ENCODE measurements at regions not wholly inside any gene's neighbourhood (a gene's known extent, or its start where the extent isn't known, plus 50 kb on each side); places are given as distances from the start of the nearest gene placed in this dataset.

DNA sequence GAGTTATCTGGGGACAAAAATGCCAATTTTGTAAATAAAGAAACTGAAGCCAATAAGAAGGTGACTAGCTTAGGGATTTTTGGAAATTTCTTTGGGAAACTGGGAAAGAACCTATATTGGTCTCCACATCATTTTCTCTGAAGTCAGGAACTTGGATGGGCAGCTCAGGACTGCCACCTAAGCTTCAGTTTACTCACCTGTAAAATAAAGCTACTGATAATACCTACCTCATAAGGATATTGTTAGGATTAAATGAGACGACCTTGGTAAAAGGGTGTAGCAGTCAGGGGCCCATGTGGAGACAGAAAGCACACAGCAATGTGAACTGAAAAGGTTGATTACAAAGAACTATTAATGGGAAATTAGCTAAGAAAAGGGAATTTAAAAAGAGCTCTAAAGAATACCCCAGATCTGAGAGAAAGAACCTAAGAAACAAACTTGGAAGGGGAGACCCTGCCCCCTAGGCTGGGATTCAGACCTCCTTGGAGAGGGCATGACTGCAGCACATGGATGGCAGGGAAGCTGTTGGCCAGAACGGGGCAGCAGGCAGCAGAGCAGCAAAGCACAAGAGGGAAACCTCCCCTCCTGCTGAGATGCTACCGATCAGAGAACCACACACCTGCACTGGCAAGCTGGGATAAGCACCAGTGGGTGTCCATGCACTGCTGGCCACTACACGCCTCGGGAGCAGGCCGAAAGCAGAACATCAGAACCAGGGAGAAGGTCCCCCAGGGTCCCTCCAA lies 83.7 kb upstream of the THBS1 start:
- Histone ChIP-seq H3K36me3 (ENCODE audit: control insufficient read depth, insufficient read depth, low read length) (no peaks in the 10 kb centered on the region), H3K27me3 (ENCODE audit: control insufficient read depth, insufficient read depth, low read length) (no peaks in the 10 kb centered on the region), H3K4me3 (ENCODE audit: low read depth, low read length) (no peak overlapping the region)
- TF ChIP-seq, protein P1, sequence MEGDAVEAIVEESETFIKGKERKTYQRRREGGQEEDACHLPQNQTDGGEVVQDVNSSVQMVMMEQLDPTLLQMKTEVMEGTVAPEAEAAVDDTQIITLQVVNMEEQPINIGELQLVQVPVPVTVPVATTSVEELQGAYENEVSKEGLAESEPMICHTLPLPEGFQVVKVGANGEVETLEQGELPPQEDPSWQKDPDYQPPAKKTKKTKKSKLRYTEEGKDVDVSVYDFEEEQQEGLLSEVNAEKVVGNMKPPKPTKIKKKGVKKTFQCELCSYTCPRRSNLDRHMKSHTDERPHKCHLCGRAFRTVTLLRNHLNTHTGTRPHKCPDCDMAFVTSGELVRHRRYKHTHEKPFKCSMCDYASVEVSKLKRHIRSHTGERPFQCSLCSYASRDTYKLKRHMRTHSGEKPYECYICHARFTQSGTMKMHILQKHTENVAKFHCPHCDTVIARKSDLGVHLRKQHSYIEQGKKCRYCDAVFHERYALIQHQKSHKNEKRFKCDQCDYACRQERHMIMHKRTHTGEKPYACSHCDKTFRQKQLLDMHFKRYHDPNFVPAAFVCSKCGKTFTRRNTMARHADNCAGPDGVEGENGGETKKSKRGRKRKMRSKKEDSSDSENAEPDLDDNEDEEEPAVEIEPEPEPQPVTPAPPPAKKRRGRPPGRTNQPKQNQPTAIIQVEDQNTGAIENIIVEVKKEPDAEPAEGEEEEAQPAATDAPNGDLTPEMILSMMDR (IDR thresholded peaks at IDR 0.05; ENCODE audit: insufficient read depth, low read length, poor library complexity, severe bottlenecking) = no peak
- no peak for DNase-seq (ENCODE audit: low read depth)

DNA sequence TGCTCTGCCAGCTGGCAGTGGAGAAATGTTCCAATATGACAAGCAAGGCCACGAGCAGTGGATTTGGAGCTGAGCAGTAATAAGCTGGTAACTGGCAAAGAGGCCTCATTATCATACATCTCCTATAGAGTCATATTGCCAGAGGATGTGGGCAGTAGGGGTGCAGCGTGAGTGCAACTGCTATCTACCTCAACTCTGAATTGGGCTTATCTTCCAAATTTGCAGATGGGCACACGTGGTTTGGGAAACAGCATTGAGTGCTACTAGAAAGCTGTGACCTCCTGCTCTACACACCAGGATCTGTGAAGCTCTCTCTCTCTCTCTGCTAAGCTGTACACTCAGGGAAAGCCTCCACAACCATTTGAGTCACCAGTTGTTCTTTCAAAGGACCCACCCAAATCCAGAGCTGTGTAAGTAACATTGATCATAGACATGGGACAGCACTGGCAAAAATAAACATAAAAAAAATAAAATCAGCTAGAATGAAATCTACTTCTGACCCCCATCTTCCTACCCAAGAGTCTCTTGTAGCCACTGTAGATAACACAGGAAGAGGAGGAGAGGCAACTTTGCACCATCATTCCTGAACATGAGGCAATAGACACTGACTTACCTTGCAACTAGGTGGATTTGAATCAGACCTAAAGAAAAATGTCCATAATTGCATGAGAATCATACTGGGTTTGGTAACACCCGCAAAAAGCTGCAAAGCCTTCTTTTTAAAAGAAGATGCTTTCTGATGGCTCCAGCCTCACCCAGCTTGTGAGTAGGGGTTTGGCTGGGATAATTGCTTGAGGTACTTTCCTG lies 82.9 kb upstream of the THBS1 start:
- Histone ChIP-seq H3K27me3 (ENCODE audit: control insufficient read depth, insufficient read depth, low read length) (no peaks in the 10 kb centered on the region), H3K36me3 (ENCODE audit: control insufficient read depth, insufficient read depth, low read length) (no peaks in the 10 kb centered on the region), H3K4me3 (ENCODE audit: low read depth, low read length) (no peak overlapping the region)
- DNase-seq (ENCODE audit: low read depth) = no peak
- TF ChIP-seq, protein P1 (IDR thresholded peaks at IDR 0.05; ENCODE audit: insufficient read depth, low read length, poor library complexity, severe bottlenecking) = no peak

DNA sequence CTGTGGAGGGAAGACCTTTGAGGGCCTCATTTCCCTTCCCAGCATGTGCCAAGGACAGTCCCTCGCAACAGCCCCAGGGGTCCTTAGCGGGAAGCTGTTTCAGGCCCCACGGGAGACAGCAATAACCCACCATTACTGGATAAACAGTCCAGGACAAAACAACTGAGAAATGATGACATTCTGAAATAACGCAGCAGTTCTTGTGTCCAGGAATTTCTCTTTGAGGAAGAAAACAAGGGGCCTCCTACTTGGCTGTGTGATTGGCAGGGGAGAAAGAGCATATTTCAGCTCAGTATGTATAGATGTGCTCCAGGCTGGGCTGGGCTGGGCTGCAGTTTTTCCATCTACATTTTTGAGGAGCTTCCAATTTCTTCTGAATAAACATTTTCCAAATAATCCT lies 82.2 kb upstream of the THBS1 start:
- Histone ChIP-seq H3K27me3 (ENCODE audit: control insufficient read depth, insufficient read depth, low read length) (no peaks in the 10 kb centered on the region), H3K36me3 (ENCODE audit: control insufficient read depth, insufficient read depth, low read length) (no peaks in the 10 kb centered on the region), H3K4me3 (ENCODE audit: low read depth, low read length) (no peak overlapping the region)
- no peak for DNase-seq (ENCODE audit: low read depth)
- TF ChIP-seq, protein P1 (IDR thresholded peaks at IDR 0.05; ENCODE audit: insufficient read depth, low read length, poor library complexity, severe bottlenecking) = no peak

DNA sequence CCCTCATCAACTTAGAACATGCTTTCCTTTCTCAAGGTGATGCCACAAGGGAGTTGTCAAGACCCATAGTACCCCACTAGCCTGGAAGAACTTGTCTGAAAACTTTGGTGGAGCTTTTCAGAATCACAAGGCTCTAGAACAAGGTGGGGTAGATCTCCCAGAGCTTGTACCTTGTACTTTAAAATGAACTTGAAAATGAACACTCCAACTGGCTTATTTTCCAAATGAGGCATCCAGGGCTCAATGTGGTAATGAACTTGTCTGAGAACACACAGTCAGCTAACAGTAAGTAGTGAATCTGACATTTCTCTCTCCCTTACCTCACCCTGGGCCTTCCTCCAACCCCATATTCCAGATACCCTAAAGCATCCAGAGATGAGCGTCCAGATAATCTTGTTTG lies 81.8 kb upstream of the THBS1 start:
- DNase-seq (ENCODE audit: low read depth) = no peak
- no peak overlapping the region for H3K4me3 ChIP-seq (ENCODE audit: low read depth, low read length)
- no peaks in the 10 kb centered on the region for H3K36me3 ChIP-seq (ENCODE audit: control insufficient read depth, insufficient read depth, low read length)
- TF ChIP-seq, protein P1 (IDR thresholded peaks at IDR 0.05; ENCODE audit: insufficient read depth, low read length, poor library complexity, severe bottlenecking) = no peak
- no peaks in the 10 kb centered on the region for H3K27me3 ChIP-seq (ENCODE audit: control insufficient read depth, insufficient read depth, low read length)

DNA sequence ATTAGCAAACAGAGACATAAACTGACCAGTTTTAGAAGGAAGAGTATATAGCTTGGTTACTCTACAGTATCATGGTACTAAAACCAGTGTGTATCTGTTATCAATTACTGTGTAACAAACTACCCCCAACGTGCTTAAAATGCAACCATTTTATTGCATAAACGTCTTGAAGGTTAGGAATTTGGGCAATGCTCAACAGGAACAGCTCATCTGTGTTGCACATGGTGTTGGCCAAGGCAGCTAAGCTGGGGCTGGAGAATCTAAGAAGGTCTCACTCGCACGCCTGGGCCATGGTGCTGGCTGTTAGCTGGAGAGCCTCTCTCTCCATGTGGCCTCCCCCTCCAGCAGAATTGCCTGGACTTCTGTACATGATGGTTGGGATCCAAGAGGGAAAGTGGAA lies 81.2 kb upstream of the THBS1 start:
- Histone ChIP-seq H3K4me3 (ENCODE audit: low read depth, low read length) (no peak overlapping the region), H3K27me3 (ENCODE audit: control insufficient read depth, insufficient read depth, low read length) (no peaks in the 10 kb centered on the region), H3K36me3 (ENCODE audit: control insufficient read depth, insufficient read depth, low read length) (no peaks in the 10 kb centered on the region)
- TF ChIP-seq, protein P1 (IDR thresholded peaks at IDR 0.05; ENCODE audit: insufficient read depth, low read length, poor library complexity, severe bottlenecking) = no peak
- no peak for DNase-seq (ENCODE audit: low read depth)

Data from kidney epithelial cell (primary cell).